HG02610 (cell line): ENCODE measurements at regions not wholly inside any gene's neighbourhood (a gene's known extent, or its start where the extent isn't known, plus 50 kb on each side); places are given as distances from the start of the nearest gene placed in this dataset.
"Not testable (repeated sequence)": the region's sequence is repeated elsewhere in the genome, so short reads cannot be mapped to it uniquely, and the experiment has no call there.

Experiments used
- ATAC-seq: cut with Tn5 transposase; IDR thresholded peaks from one replicate; pipeline ENCODE4 v1.9.1; 2021; ENCODE audit warnings: mild to moderate bottlenecking, moderate library complexity; ENCODE audit not compliant: unreplicated experiment

- ATAC-seq = no peak
Observed at GRCh38 chr5:50898966-50899365, 232.5 kb downstream of the PARP8 start.

GRCh38 chr5:50900952-50901510 lies 234.6 kb downstream of the PARP8 start:
- ATAC-seq = no peak

- no peak for ATAC-seq
Observed at GRCh38 chr5:50903651-50904050, 237.2 kb downstream of the PARP8 start.

- no peak for ATAC-seq
Observed at GRCh38 chr5:50905996-50906570, 239.6 kb downstream of the PARP8 start.

- not testable (repeated sequence) for ATAC-seq
Observed at GRCh38 chr5:50920160-50920559, 253.7 kb downstream of the PARP8 start.

- ATAC-seq = no peak
Observed at GRCh38 chr5:50921366-50922133, 255.1 kb downstream of the PARP8 start.

GRCh38 chr5:50922134-50922941 lies 255.9 kb downstream of the PARP8 start:
- ATAC-seq = not testable (repeated sequence)

GRCh38 chr5:50922942-50923767 lies 256.7 kb downstream of the PARP8 start:
- ATAC-seq = no peak

- ATAC-seq = no peak
Observed at GRCh38 chr5:50923768-50924494, 257.5 kb downstream of the PARP8 start.

GRCh38 chr5:50927953-50928352 lies 261.5 kb downstream of the PARP8 start:
- ATAC-seq = no peak

- ATAC-seq = no peak
Observed at GRCh38 chr5:50929174-50929573, 262.7 kb downstream of the PARP8 start.

- no peak for ATAC-seq
Observed at GRCh38 chr5:50934343-50934742, 267.9 kb downstream of the PARP8 start.

GRCh38 chr5:50945139-50945538 lies 278.7 kb downstream of the PARP8 start:
- no peak for ATAC-seq

GRCh38 chr5:50947906-50948683 lies 281.7 kb downstream of the PARP8 start:
- ATAC-seq = no peak

GRCh38 chr5:50953290-50953689 lies 286.9 kb downstream of the PARP8 start:
- no peak for ATAC-seq

GRCh38 chr5:50958852-50959457 lies 292.5 kb downstream of the PARP8 start:
- ATAC-seq = no peak

- ATAC-seq = peak; percentile 81
Observed at GRCh38 chr5:50962934-50963872, 296.8 kb downstream of the PARP8 start.
